HepG2 (cell line): ENCODE measurements at regions not wholly inside any gene's neighbourhood (a gene's known extent, or its start where the extent isn't known, plus 50 kb on each side); places are given as distances from the start of the nearest gene placed in this dataset.
"Not testable (repeated sequence)": the region's sequence is repeated elsewhere in the genome, so short reads cannot be mapped to it uniquely, and the experiment has no call there.

Experiments used
- ATAC-seq: fragments of 200-7000 bp; cut with Tn5 transposase; 3 replicates; pipeline ENCODE4 v1.9.1; 2020; ENCODE audit warnings: mild to moderate bottlenecking, moderate library complexity
- BruUV-seq: library from RNA; stranded (reverse); fragments of 400-500 nt; replicated peaks from 2 replicates; lab custom pipeline; 2021; lab: Mats Ljungman, UMichigan
- CTCF ChIA-PET: fragments of 300-600 bp; formaldehyde crosslinking; extraction: SDS; loops from one replicate; lab custom pipeline; 2021; ENCODE audit warnings: low total read pairs, inconsistent platforms, low intra/inter-chr PET ratio; lab: Yijun Ruan, JAX
- POLR2A ChIA-PET: fragments of 350-600 bp; sonication (Branson Sonifier 250); formaldehyde crosslinking; loops from one replicate; lab custom pipeline; 2020; ENCODE audit warnings: antibody characterized with exemption, inconsistent platforms; lab: Yijun Ruan, JAX
- DNase-seq: peaks from one replicate; pipeline ENCODE4 v3.0.0-alpha.2; 2015; ENCODE audit warnings: low spot score
- FAIRE-seq: peaks from 3 replicates; lab custom pipeline; 2011; peaks lifted over from hg19 to GRCh38; lab: Jason Lieb, UNC
- H2AFZ ChIP-seq: one replicate; pipeline ENCODE4 v1.6.1; 2011; ENCODE audit warnings: low read length, inconsistent platforms
- H3K27ac ChIP-seq: fragments of 300-600 bp; 3 replicates; pipeline ENCODE4 v1.8.0; 2011; ENCODE audit warnings: mixed run types, mild to moderate bottlenecking, mixed read lengths, low read length, inconsistent platforms; ENCODE audit not compliant: insufficient read depth; ENCODE audit errors: extremely low read length
- H3K27me3 ChIP-seq, 2 experiments: fragments of 200-600 bp in 1 of 2; 2 replicates in 1 of 2; 3 replicates in 1 of 2; pipeline versions ENCODE4 v1.6.0 to v1.8.0; 2011; ENCODE audit warnings: low read length in 2 of 2, mild to moderate bottlenecking in 2 of 2, moderate library complexity in 2 of 2, inconsistent platforms in 1 of 2; ENCODE audit not compliant: insufficient read depth in 2 of 2, control insufficient read depth in 1 of 2
- H3K36me3 ChIP-seq, 2 experiments: fragments of 200-600 bp in 1 of 2; replicated peaks in 1 of 2; 2 replicates in 1 of 2; 3 replicates in 1 of 2; pipeline versions ENCODE4 v1.5.1 to v1.8.0; 2011; ENCODE audit warnings: low read length in 2 of 2, inconsistent platforms in 1 of 2; ENCODE audit not compliant: insufficient read depth in 2 of 2, control insufficient read depth in 1 of 2
- H3K4me1 ChIP-seq: 2 replicates; pipeline ENCODE4 v1.5.1; 2012; ENCODE audit warnings: low read length, inconsistent platforms; ENCODE audit not compliant: insufficient read depth
- H3K4me2 ChIP-seq: 2 replicates; pipeline ENCODE4 v1.6.0; 2011; ENCODE audit warnings: low read depth, low read length, inconsistent platforms
- H3K4me3 ChIP-seq, 3 experiments: fragments of 200-600 bp in 1 of 3; sonication (generic), shearing (Covaris generic) in 1 of 3; replicated peaks in 1 of 3; 2 replicates each; pipeline ENCODE4 v1.5.1; 2011 to 2016; ENCODE audit warnings: low read length in 3 of 3, inconsistent platforms in 2 of 3, low read depth in 2 of 3, mild to moderate bottlenecking in 2 of 3, control low read depth in 1 of 3, mixed read lengths in 1 of 3; ENCODE audit not compliant: insufficient read depth in 1 of 3
- H3K79me2 ChIP-seq: one replicate; pipeline ENCODE4 v1.6.1; 2011; ENCODE audit warnings: low read length, inconsistent platforms; ENCODE audit not compliant: insufficient read depth
- H3K9ac ChIP-seq: 2 replicates; pipeline ENCODE4 v1.6.0; 2011; ENCODE audit warnings: mild to moderate bottlenecking, low read depth, low read length, inconsistent platforms; ENCODE audit not compliant: insufficient read depth
- H3K9me3 ChIP-seq: 2 replicates; pipeline ENCODE4 v1.5.1; 2012; ENCODE audit warnings: mild to moderate bottlenecking, low read length
- H4K20me1 ChIP-seq: 2 replicates; pipeline ENCODE4 v1.6.0; 2011; ENCODE audit warnings: inconsistent platforms, mild to moderate bottlenecking, low read length, moderate library complexity; ENCODE audit not compliant: insufficient read depth
- ATF5 ChIP-seq: sonication (generic); formaldehyde crosslinking; IDR thresholded peaks from 2 replicates; pipeline ENCODE4 v1.4.0; 2020; ENCODE audit warnings: mild to moderate bottlenecking, low read depth, missing genetic modification reagents
- CERS6 ChIP-seq: sonication (generic); formaldehyde crosslinking; IDR thresholded peaks from 2 replicates; pipeline ENCODE4 v1.5.0; 2020; ENCODE audit warnings: missing genetic modification reagents
- GATAD1 ChIP-seq: IDR thresholded peaks from 2 replicates; pipeline ENCODE4 v1.6.1; 2016; ENCODE audit warnings: missing genetic modification reagents, missing compliant biosample characterization
- KLF16 ChIP-seq, 2 experiments: sonication (generic) in 1 of 2; formaldehyde crosslinking in 1 of 2; IDR thresholded peaks; 2 replicates each; pipeline versions ENCODE4 v1.6.1 to v1.8.0; 2016 to 2023; ENCODE audit warnings: missing genetic modification reagents in 2 of 2, missing compliant biosample characterization in 1 of 2
- MAFG ChIP-seq: sonication (generic); formaldehyde crosslinking; IDR thresholded peaks from 2 replicates; pipeline ENCODE4 v1.5.1; 2020; ENCODE audit warnings: mild to moderate bottlenecking, missing genetic modification reagents
- MXD1 ChIP-seq: sonication (generic); formaldehyde crosslinking; IDR thresholded peaks from 2 replicates; pipeline ENCODE4 v1.4.0; 2020; ENCODE audit warnings: mild to moderate bottlenecking, missing genetic modification reagents
- NFIB ChIP-seq: sonication (generic); formaldehyde crosslinking; IDR thresholded peaks from 2 replicates; pipeline ENCODE4 v1.9.0; 2021; ENCODE audit warnings: missing genetic modification reagents, mild to moderate bottlenecking, borderline replicate concordance
- NFYB ChIP-seq: sonication (generic); formaldehyde crosslinking; IDR thresholded peaks from 2 replicates; pipeline ENCODE4 v1.4.0; 2020; ENCODE audit warnings: missing genetic modification reagents
- NFYC ChIP-seq: IDR thresholded peaks from 2 replicates; pipeline ENCODE4 v1.6.1; 2016; ENCODE audit warnings: missing genetic modification reagents, missing compliant biosample characterization
- SALL2 ChIP-seq: sonication (generic); formaldehyde crosslinking; IDR thresholded peaks from 2 replicates; pipeline ENCODE4 v1.8.1; 2023; ENCODE audit warnings: mild to moderate bottlenecking, missing genetic modification reagents, inconsistent platforms
- SMAD9 ChIP-seq: sonication (generic); formaldehyde crosslinking; IDR thresholded peaks from 2 replicates; pipeline ENCODE4 v1.5.1; 2020; ENCODE audit warnings: mild to moderate bottlenecking, missing genetic modification reagents
- SNAI1 ChIP-seq: sonication (generic); formaldehyde crosslinking; IDR thresholded peaks from 2 replicates; pipeline ENCODE4 v1.5.0; 2020; ENCODE audit warnings: mild to moderate bottlenecking, missing genetic modification reagents, borderline replicate concordance
- SNAPC5 ChIP-seq: sonication (generic); formaldehyde crosslinking; IDR thresholded peaks from 2 replicates; pipeline ENCODE4 v1.8.1; 2023; ENCODE audit warnings: mild to moderate bottlenecking, missing genetic modification reagents, borderline replicate concordance
- THRA ChIP-seq: sonication (generic); formaldehyde crosslinking; IDR thresholded peaks from 2 replicates; pipeline ENCODE4 v1.4.0; 2020; ENCODE audit warnings: missing genetic modification reagents, borderline replicate concordance
- XBP1 ChIP-seq: sonication (generic); formaldehyde crosslinking; IDR thresholded peaks from 2 replicates; pipeline ENCODE4 v1.5.0; 2020; ENCODE audit warnings: missing genetic modification reagents
- ZNF33B ChIP-seq: sonication (generic); formaldehyde crosslinking; IDR thresholded peaks from 2 replicates; pipeline ENCODE4 v1.5.1; 2020; ENCODE audit warnings: mild to moderate bottlenecking, missing genetic modification reagents
- ZNF441 ChIP-seq: sonication (generic); formaldehyde crosslinking; IDR thresholded peaks from 2 replicates; pipeline ENCODE4 v1.7.0; 2021; ENCODE audit warnings: missing genetic modification reagents, borderline replicate concordance
- WGBS: methylation state at CpG from one replicate; pipeline ENCODE4 v1.1.6; 2017; ENCODE audit warnings: low lambda C conversion rate; 5-methylcytosine and 5-hydroxymethylcytosine counted together
- in situ Hi-C: cut with HindIII; loops from 2 replicates; pipeline ENCODE4 v1.10.0; 2017; ENCODE audit warnings: low pct_unique_long_range_greater_than_20kb; ENCODE audit not compliant: extremely low pct_ligation_motif_present
- intact Hi-C: fragments of 100-400 bp; cut with micrococcal nuclease; formaldehyde crosslinking; loops from one replicate; pipeline ENCODE4 v1.10.0; 2022; ENCODE audit not compliant: unreplicated experiment

GRCh38 chr6:106806253-106806652, 168.3 kb downstream of the CD24 start:
- H4K20me1 ChIP-seq, POLR2A ChIA-PET, H3K79me2 ChIP-seq, H3K9ac ChIP-seq, CTCF ChIA-PET, ATAC-seq, intact Hi-C loops, H3K36me3 ChIP-seq, FAIRE-seq, H2AFZ ChIP-seq, BruUV-seq, H3K27me3 ChIP-seq, H3K27ac ChIP-seq, H3K4me2 ChIP-seq, H3K4me3 ChIP-seq, DNase-seq: not testable (repeated sequence)
- Histone ChIP-seq H3K9me3 (peaks cover 13% of the 10 kb centered on the region), H3K4me1 (peaks cover 28% of the 10 kb centered on the region)
- TF ChIP-seq NFYB (CRISPR knock-in tag) (peak; percentile 59), NFYC (peak; percentile 52)
- in situ Hi-C loops: loop anchor here (10.0 kb wide), 1 partner anchor 169 kb away; the partner anchor contains the start of gene CD24
- 79% methylated on average over 4 of the region's 4 CpGs for WGBS

- no peak overlapping the region for H3K4me3 ChIP-seq
- no peak overlapping the region for H3K27ac ChIP-seq
- H3K4me2 ChIP-seq: no peak overlapping the region
- ATAC-seq: no peak
- FAIRE-seq: no peak
- BruUV-seq: no TSS peak
- H3K36me3 ChIP-seq: no peaks in the 10 kb centered on the region
- H2AFZ ChIP-seq: no peak overlapping the region
- no peak for DNase-seq
- POLR2A ChIA-PET: no interaction called here
- peaks cover 8% of the 10 kb centered on the region for H3K9me3 ChIP-seq
- H3K9ac ChIP-seq: no peak overlapping the region
- WGBS: 87% methylated on average over 11 of the region's 27 CpGs
- no peaks in the 10 kb centered on the region for H4K20me1 ChIP-seq
- intact Hi-C loops (no loop called here), in situ Hi-C loops (loop anchor here (10.0 kb wide), 1 partner anchor 169 kb away; the partner anchor contains the start of gene CD24)
- no peaks in the 10 kb centered on the region; a peak in 1 of 5 replicates for H3K27me3 ChIP-seq
- no peaks in the 10 kb centered on the region for H3K79me2 ChIP-seq
- CTCF ChIA-PET: no interaction called here
- H3K4me1 ChIP-seq: peaks cover 32% of the 10 kb centered on the region
- TF ChIP-seq KLF16 (CRISPR knock-in tag; IDR thresholded peaks at IDR 0.05) (no peak), XBP1 (CRISPR knock-in tag) (no peak), CERS6 (no peak), SMAD9 (CRISPR knock-in tag) (no peak), ATF5 (CRISPR knock-in tag) (no peak), MAFG (CRISPR knock-in tag) (no peak), NFIB (no peak), ZNF33B (CRISPR knock-in tag) (no peak), ZNF441 (CRISPR knock-in tag) (no peak), MXD1 (CRISPR knock-in tag) (no peak), SNAPC5 (no peak), SALL2 (CRISPR knock-in tag) (no peak), SNAI1 (CRISPR knock-in tag) (no peak), GATAD1 (CRISPR knock-in tag) (no peak), THRA (CRISPR knock-in tag) (no peak)
These were observed 168.8 kb downstream of the CD24 start for GRCh38 chr6:106805771-106806170.
